GM12874 (cell line): ENCODE measurements at regions not wholly inside any gene's neighbourhood (a gene's known extent, or its start where the extent isn't known, plus 50 kb on each side); places are given as distances from the start of the nearest gene placed in this dataset.

Experiments
- CTCF ChIP-seq: IDR thresholded peaks from 2 replicates; pipeline ENCODE4 v1.5.1; 2011; ENCODE audit warnings: low read depth, mild to moderate bottlenecking, control low read depth, low read length, moderate library complexity; ENCODE audit not compliant: insufficient read depth

- no peak for TF ChIP-seq CTCF
Measured at GRCh38 chr2:59957504-59957903, 596.0 kb downstream of the BCL11A start.

- TF ChIP-seq CTCF: no peak
Measured at GRCh38 chr2:59956981-59957380, 596.5 kb downstream of the BCL11A start.

- TF ChIP-seq CTCF: no peak
Measured at GRCh38 chr2:59947917-59948541, 605.4 kb downstream of the BCL11A start.

- no peak for TF ChIP-seq CTCF
Measured at GRCh38 chr2:59947209-59947608, 606.2 kb downstream of the BCL11A start.

GRCh38 chr2:59939236-59939635 is 614.2 kb downstream of the BCL11A start:
- TF ChIP-seq CTCF: no peak

- no peak for TF ChIP-seq CTCF
Measured at GRCh38 chr2:59938181-59938580, 615.3 kb downstream of the BCL11A start.

GRCh38 chr2:59936048-59936447 is 617.4 kb downstream of the BCL11A start:
- TF ChIP-seq CTCF: no peak
